Neutrophil (primary cell): ENCODE measurements at regions not wholly inside any gene's neighbourhood (a gene's known extent, or its start where the extent isn't known, plus 50 kb on each side); places are given as distances from the start of the nearest gene placed in this dataset.

Experiments used
- H3K27ac ChIP-seq: fragments of 200-600 bp; sonication (generic); 2 replicates; pipeline ENCODE4 v1.5.1; 2016; ENCODE audit warnings: mild to moderate bottlenecking, moderate library complexity
- H3K27me3 ChIP-seq: fragments of 200-600 bp; sonication (generic); 2 replicates; pipeline ENCODE4 v1.6.0; 2016; ENCODE audit warnings: mild to moderate bottlenecking
- H3K36me3 ChIP-seq: fragments of 200-600 bp; sonication (generic); 2 replicates; pipeline ENCODE4 v1.5.1; 2017
- H3K4me1 ChIP-seq, 2 experiments: fragments of 200-600 bp in 1 of 2; sonication (generic) in 1 of 2; 1 replicate in 1 of 2; 2 replicates in 1 of 2; pipeline versions ENCODE4 v1.5.1 to v1.6.1; 2013 to 2016; ENCODE audit warnings: low read depth in 1 of 2, low read length in 1 of 2, mild to moderate bottlenecking in 1 of 2, moderate library complexity in 1 of 2; ENCODE audit not compliant: control insufficient read depth in 1 of 2, insufficient read depth in 1 of 2
- H3K4me3 ChIP-seq, 2 experiments: fragments of 200-600 bp in 1 of 2; sonication (generic) in 1 of 2; 1 replicate in 1 of 2; 2 replicates in 1 of 2; pipeline ENCODE4 v1.5.1; 2013 to 2016; ENCODE audit warnings: low read depth in 1 of 2, low read length in 1 of 2, mild to moderate bottlenecking in 1 of 2, moderate library complexity in 1 of 2
- H3K9me3 ChIP-seq: fragments of 200-600 bp; sonication (generic); 2 replicates; pipeline ENCODE4 v1.5.1; 2016
- CTCF ChIP-seq: fragments of 200-600 bp; sonication (generic); IDR thresholded peaks from 2 replicates; pipeline ENCODE4 v1.5.1; 2016; ENCODE audit warnings: antibody characterized with exemption

DNA sequence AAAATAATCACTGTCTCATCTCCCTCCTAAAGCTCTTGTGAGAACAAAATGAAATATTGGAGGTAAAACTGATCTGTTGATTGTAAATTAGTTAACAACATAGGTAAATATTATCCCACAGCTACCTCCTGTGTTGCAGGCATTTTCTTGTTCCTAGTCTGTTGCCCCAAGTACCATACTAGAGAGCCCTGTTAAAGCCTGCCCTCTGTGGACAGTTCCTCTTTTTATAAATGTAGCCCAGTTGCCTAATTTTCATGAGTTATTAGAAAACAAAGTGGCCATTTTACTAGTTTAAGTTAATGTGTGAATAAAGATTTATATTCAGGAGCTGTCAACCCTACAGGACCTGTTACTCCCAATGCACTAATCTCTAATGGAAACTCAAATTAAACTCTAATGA, 180.0 kb upstream of the KCND3 start:
- H3K27ac ChIP-seq, result no peak overlapping the region

GRCh38 chr1:112172294-112172882, 182.9 kb upstream of the KCND3 start:
- H3K27ac ChIP-seq, result no peak overlapping the region

More for the DNA sequence above, 180.0 kb upstream of the KCND3 start:
- no peaks in the 10 kb centered on the region for H3K9me3 ChIP-seq
- no peak for TF ChIP-seq CTCF
- H3K36me3 ChIP-seq, result no peaks in the 10 kb centered on the region
- H3K4me3 ChIP-seq, result no peak overlapping the region
- H3K27me3 ChIP-seq, result no peaks in the 10 kb centered on the region
- H3K4me1 ChIP-seq, result no peaks in the 10 kb centered on the region

DNA sequence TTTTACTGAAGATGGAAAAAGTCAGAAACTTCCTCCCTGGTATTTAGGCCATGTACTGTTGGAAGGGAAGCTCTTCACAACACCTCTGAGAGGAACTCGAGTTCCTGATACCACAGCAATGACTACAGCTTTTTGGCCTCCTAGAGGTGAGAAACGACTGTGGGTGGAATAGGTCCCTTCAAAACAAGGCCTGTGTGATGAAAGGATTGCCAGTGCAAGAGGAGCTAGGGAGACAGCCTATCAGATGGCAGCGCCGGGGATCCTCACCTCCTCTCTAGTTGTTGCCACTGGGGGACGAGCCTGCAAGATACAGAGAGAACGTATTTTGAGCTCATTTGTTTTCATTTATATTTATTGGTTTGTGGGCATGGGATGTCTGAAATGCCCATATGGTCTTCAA, 187.8 kb upstream of the KCND3 start:
- no peaks in the 10 kb centered on the region for H3K9me3 ChIP-seq
- no peak overlapping the region for H3K27ac ChIP-seq
- no peak for TF ChIP-seq CTCF
- no peaks in the 10 kb centered on the region for H3K27me3 ChIP-seq
- H3K4me1 ChIP-seq, result no peaks in the 10 kb centered on the region
- H3K36me3 ChIP-seq, result no peaks in the 10 kb centered on the region
- H3K4me3 ChIP-seq, result no peak overlapping the region

More at GRCh38 chr1:112172294-112172882, 182.9 kb upstream of the KCND3 start:
- Histone ChIP-seq H3K4me1 (no peaks in the 10 kb centered on the region), H3K36me3 (no peaks in the 10 kb centered on the region), H3K9me3 (no peaks in the 10 kb centered on the region), H3K4me3 (no peak overlapping the region), H3K27me3 (no peaks in the 10 kb centered on the region)
- TF ChIP-seq CTCF, result no peak

GRCh38 chr1:112188611-112189010, 199.1 kb upstream of the KCND3 start:
- no peak for TF ChIP-seq CTCF
- H3K4me3 ChIP-seq, result no peak overlapping the region
- no peak overlapping the region for H3K27ac ChIP-seq
- H3K9me3 ChIP-seq, result no peaks in the 10 kb centered on the region
- no peaks in the 10 kb centered on the region for H3K36me3 ChIP-seq
- H3K4me1 ChIP-seq, result no peaks in the 10 kb centered on the region
- H3K27me3 ChIP-seq, result no peaks in the 10 kb centered on the region

DNA sequence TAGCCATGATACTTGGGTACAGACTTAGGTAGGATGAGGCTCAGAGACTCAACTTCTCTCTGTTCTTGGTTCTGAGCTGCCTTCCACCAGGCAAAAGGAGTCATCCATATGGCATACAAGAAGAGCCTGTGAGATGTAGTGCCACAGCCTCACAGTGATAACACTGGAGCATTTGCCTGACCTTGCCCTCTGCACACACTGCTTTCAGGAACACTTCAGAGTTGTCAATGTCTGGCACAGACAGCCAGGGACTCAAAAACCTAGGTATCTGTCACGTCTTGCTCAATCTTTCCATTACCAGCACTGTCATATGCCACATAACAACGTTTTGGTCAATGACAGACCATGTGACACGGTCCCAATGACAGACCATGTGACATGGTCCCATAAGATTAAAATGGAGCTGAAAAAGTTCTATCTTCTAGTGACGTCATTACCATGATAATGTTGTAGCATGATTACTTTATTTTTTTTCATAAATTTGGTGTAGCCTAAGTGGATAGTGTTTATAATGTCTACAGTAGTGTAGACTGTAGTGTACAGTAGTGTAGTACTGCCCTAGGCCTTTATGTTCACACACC, 199.9 kb upstream of the CTTNBP2NL start:
- H3K36me3 ChIP-seq, result no peaks in the 10 kb centered on the region
- no peak for TF ChIP-seq CTCF
- no peaks in the 10 kb centered on the region for H3K27me3 ChIP-seq
- H3K4me3 ChIP-seq, result no peak overlapping the region
- no peak overlapping the region for H3K27ac ChIP-seq
- H3K9me3 ChIP-seq, result no peaks in the 10 kb centered on the region
- no peaks in the 10 kb centered on the region for H3K4me1 ChIP-seq
